BE2C (cell line): ENCODE measurements at regions not wholly inside any gene's neighbourhood (a gene's known extent, or its start where the extent isn't known, plus 50 kb on each side); places are given as distances from the start of the nearest gene placed in this dataset.

ENCODE experiments used
- DNase-seq: peaks from one replicate; pipeline ENCODE4 v3.0.0-alpha.2; 2020
- H3K27me3 ChIP-seq: fragments of 250-450 bp; sonication (Bioruptor Pico); 2 replicates; pipeline ENCODE4 v1.5.1; 2020; ENCODE audit warnings: mild to moderate bottlenecking
- H3K36me3 ChIP-seq: fragments of 250-450 bp; sonication (Bioruptor Pico); 2 replicates; pipeline ENCODE4 v1.5.1; 2020; ENCODE audit warnings: mild to moderate bottlenecking
- H3K4me1 ChIP-seq: fragments of 250-450 bp; sonication (Bioruptor Pico); 2 replicates; pipeline ENCODE4 v1.5.1; 2020
- H3K4me3 ChIP-seq: 2 replicates; pipeline ENCODE4 v1.5.1; 2011; ENCODE audit warnings: low read depth, low read length
- H3K9me3 ChIP-seq: fragments of 250-450 bp; sonication (Bioruptor Pico); 2 replicates; pipeline ENCODE4 v1.5.1; 2020
- TF ChIP-seq, protein P1 (sequence below): IDR thresholded peaks from 2 replicates; pipeline ENCODE4 v1.5.1; 2012; ENCODE audit warnings: mild to moderate bottlenecking, low read depth, low read length

DNA sequence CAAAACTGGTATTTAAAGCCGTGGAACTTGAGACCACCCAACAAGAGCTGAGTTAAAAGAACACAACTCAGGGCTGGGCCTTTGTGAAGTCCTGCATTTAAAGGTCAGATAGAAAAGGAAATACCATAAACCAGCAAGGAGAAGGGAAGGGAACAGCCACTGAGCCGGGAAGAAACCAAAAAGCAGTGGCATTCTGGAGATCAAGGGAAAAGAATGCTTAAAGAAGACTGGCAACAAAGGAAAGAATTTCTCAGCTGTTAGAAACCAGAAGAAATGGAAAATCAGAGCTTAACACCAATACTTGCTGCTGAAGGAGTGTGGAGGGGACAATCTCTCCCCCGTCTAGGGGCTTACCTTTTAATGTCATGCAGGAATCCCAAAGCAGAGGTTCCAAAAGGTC lies 247.4 kb upstream of the CHRNA7 start:
- Histone ChIP-seq H3K27me3 (peaks cover 21% of the 10 kb centered on the region), H3K36me3 (no peaks in the 10 kb centered on the region), H3K9me3 (no peaks in the 10 kb centered on the region), H3K4me1 (no peaks in the 10 kb centered on the region), H3K4me3 (no peak overlapping the region)
- TF ChIP-seq, protein P1, sequence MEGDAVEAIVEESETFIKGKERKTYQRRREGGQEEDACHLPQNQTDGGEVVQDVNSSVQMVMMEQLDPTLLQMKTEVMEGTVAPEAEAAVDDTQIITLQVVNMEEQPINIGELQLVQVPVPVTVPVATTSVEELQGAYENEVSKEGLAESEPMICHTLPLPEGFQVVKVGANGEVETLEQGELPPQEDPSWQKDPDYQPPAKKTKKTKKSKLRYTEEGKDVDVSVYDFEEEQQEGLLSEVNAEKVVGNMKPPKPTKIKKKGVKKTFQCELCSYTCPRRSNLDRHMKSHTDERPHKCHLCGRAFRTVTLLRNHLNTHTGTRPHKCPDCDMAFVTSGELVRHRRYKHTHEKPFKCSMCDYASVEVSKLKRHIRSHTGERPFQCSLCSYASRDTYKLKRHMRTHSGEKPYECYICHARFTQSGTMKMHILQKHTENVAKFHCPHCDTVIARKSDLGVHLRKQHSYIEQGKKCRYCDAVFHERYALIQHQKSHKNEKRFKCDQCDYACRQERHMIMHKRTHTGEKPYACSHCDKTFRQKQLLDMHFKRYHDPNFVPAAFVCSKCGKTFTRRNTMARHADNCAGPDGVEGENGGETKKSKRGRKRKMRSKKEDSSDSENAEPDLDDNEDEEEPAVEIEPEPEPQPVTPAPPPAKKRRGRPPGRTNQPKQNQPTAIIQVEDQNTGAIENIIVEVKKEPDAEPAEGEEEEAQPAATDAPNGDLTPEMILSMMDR, result no peak
- DNase-seq, result no peak

DNA sequence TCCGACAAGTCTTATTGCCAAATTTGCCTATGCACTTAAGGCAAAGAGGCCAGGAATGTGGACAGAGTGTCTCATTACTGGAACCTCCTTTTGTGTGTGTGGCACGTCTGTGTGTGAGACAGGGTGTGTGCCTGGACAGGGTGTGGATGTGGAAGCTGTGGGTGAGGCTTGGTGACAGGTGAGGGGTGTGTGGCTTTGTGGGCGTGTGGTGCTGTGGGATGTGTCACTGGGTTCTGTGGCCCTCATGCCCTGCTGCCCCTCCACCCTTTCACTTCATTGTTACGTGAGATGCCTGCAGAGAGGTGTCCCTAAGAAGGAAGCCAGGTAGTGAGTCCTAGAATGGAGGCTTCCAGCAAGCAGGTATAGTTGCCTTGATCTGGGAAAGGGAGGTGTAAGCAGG lies 244.0 kb upstream of the CHRNA7 start:
- Histone ChIP-seq H3K4me1 (no peaks in the 10 kb centered on the region), H3K27me3 (no peaks in the 10 kb centered on the region; the same call in 1 of the 2 replicates), H3K9me3 (no peaks in the 10 kb centered on the region), H3K36me3 (no peaks in the 10 kb centered on the region), H3K4me3 (no peak overlapping the region)
- no peak for DNase-seq
- TF ChIP-seq, protein P1, result no peak

DNA sequence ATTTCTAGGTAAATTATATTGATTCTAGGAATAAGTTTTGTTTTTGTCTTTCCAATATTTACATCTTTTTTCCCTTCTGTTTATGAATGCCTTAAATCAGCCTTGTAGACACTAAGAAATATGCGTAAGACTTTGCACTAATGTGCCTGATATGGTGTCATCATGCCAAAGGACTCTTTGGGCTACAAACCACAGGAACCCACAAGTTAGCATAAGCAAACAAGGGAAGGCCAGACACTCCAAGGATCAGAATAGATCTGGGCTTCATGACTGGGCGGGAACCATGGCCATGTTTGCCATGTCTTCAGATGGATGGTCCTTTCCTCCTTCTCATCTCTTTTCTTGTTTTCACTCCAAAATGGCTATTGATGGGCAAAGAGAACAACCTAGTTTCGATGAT lies 242.2 kb upstream of the CHRNA7 start:
- TF ChIP-seq, protein P1, result no peak
- Histone ChIP-seq H3K4me3 (no peak overlapping the region), H3K4me1 (no peaks in the 10 kb centered on the region), H3K36me3 (no peaks in the 10 kb centered on the region), H3K27me3 (no peaks in the 10 kb centered on the region; the same call in 1 of the 2 replicates), H3K9me3 (no peaks in the 10 kb centered on the region)
- DNase-seq, result no peak

DNA sequence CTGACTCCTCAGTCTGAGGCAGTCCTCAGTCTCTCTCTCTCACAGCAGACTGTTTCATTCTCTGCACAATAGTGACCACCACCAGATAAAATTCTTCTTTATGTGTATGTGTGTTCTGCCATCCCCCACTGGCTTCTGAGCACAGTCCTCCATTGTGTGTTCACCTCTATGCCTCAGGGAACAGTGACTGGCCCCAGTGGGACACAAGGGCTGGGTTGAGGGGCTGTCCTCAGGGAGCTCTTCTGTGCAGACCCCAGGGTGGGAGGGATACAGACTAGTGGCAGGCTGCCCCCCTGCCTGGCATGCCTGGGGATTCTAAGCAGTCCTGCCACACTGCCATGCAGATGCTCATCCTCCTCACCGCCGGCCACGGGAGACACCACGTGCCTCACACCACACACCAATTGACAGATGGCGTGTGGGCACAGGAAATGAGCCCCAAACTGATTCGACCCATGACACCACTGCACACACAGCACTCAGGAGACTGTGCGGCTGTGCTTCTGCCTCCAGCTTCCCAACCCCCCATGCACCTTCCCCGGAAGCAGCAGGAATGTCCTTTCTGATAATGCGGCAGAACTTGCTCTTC lies 237.6 kb upstream of the CHRNA7 start:
- Histone ChIP-seq H3K4me1 (no peaks in the 10 kb centered on the region), H3K36me3 (no peaks in the 10 kb centered on the region), H3K27me3 (0 out of 2 replicates have a peak, but pooled peaks cover 3% of the 10 kb centered on the region), H3K9me3 (no peaks in the 10 kb centered on the region), H3K4me3 (no peak overlapping the region)
- TF ChIP-seq, protein P1, result no peak
- no peak for DNase-seq

DNA sequence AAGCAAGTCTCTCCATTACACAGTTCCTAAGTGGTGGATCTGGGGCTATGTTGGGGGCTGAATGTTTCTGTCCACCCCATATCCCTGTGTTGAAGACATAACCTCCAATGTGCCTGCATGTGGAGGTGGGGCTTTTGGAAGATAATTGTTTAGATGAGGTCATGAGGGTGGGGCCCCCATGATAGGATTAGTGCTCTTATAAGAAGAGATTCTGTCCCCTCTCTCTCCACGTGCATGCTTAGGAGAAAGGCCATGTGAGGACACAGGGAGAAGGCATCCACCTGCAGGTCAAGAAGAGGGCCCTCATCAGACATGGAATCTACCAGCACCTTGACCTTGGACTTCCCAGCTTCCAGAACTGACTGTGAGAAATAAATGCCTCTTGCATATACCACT lies 231.0 kb upstream of the CHRNA7 start:
- TF ChIP-seq, protein P1, result no peak
- Histone ChIP-seq H3K9me3 (no peaks in the 10 kb centered on the region), H3K4me3 (no peak overlapping the region), H3K27me3 (0 out of 2 replicates have a peak, but pooled peaks cover 3% of the 10 kb centered on the region), H3K36me3 (no peaks in the 10 kb centered on the region), H3K4me1 (no peaks in the 10 kb centered on the region)
- no peak for DNase-seq

DNA sequence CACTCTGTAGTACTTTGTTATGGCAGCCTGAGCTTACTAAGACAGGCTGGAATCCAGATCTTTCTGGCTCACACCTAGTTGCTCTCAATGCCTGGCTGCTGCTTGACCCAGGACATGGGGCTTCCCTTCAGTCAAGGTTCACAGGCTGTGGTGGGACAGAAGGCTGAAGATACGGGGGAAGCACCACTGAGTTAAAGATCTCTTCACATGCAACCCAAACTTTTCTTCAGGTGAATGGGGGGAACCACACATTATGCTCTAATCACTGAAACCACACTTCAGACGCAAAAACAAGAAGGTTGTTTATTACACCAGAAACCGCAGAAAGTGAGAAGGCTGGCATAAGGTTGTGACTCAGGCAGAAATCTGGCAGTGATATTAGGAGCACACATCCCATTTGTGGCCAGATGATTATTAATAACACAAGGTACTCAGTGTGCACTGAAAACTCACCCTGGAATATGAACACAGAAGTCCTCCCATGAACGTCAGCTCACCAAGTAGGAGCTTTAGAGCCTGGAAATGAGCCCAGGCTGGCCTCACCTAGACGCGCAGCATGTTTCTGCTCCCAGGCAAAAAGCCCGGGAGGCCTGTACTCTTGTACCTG lies 230.5 kb upstream of the CHRNA7 start:
- no peak overlapping the region for H3K4me3 ChIP-seq
- no peaks in the 10 kb centered on the region for H3K36me3 ChIP-seq
- H3K4me1 ChIP-seq, result no peaks in the 10 kb centered on the region
- H3K9me3 ChIP-seq, result no peaks in the 10 kb centered on the region
- no peak for DNase-seq
- 0 out of 2 replicates have a peak, but pooled peaks cover 3% of the 10 kb centered on the region for H3K27me3 ChIP-seq
- TF ChIP-seq, protein P1, result no peak
